ENCODE measurements at regions not wholly inside any gene's neighbourhood (a gene's known extent, or its start where the extent isn't known, plus 50 kb on each side); places are given as distances from the start of the nearest gene placed in this dataset.

DNA sequence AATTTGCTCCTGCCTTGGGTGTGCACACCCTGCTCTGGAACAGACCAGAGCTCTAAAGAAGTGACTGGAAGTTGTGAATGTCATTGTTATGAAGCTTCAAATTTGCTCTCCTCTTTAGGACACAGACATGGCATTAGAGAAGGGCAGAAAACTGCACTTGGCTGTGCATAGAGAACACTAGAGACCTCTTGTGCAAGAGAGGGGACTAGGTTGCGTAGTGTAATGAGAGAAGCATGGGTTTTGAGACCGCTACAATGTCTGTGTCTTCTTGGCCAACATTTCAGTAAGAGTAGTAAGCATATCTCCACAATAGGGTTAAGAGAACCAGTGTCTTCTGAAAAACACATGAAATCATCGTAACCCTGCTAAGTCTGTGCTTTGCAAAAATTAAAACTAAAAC lies 423.3 kb downstream of the SPRY2 start:
- Histone ChIP-seq H3K9me3 (peaks cover 0 to 12% of the 10 kb centered on the region in 2 donors), H3K36me3 (no peaks in the 10 kb centered on the region), H3K27ac (no peak overlapping the region), H3K4me1 (no peaks in the 10 kb centered on the region), H3K27me3 (no peaks in the 10 kb centered on the region), H3K4me3 (no peak overlapping the region)
- intact Hi-C loops (cut with DNase I; ENCODE audit: low total_unique reads) = no loop called here
- DNase-seq (ENCODE audit: low spot score in 2 of 2) = no peak
- no peak for TF ChIP-seq POLR2A (IDR thresholded peaks at IDR 0.05)
- TF ChIP-seq, protein P1, sequence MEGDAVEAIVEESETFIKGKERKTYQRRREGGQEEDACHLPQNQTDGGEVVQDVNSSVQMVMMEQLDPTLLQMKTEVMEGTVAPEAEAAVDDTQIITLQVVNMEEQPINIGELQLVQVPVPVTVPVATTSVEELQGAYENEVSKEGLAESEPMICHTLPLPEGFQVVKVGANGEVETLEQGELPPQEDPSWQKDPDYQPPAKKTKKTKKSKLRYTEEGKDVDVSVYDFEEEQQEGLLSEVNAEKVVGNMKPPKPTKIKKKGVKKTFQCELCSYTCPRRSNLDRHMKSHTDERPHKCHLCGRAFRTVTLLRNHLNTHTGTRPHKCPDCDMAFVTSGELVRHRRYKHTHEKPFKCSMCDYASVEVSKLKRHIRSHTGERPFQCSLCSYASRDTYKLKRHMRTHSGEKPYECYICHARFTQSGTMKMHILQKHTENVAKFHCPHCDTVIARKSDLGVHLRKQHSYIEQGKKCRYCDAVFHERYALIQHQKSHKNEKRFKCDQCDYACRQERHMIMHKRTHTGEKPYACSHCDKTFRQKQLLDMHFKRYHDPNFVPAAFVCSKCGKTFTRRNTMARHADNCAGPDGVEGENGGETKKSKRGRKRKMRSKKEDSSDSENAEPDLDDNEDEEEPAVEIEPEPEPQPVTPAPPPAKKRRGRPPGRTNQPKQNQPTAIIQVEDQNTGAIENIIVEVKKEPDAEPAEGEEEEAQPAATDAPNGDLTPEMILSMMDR (IDR thresholded peaks at IDR 0.05) = no peak
- TF ChIP-seq POLR2AphosphoS5 (IDR thresholded peaks at IDR 0.05) = no peak

DNA sequence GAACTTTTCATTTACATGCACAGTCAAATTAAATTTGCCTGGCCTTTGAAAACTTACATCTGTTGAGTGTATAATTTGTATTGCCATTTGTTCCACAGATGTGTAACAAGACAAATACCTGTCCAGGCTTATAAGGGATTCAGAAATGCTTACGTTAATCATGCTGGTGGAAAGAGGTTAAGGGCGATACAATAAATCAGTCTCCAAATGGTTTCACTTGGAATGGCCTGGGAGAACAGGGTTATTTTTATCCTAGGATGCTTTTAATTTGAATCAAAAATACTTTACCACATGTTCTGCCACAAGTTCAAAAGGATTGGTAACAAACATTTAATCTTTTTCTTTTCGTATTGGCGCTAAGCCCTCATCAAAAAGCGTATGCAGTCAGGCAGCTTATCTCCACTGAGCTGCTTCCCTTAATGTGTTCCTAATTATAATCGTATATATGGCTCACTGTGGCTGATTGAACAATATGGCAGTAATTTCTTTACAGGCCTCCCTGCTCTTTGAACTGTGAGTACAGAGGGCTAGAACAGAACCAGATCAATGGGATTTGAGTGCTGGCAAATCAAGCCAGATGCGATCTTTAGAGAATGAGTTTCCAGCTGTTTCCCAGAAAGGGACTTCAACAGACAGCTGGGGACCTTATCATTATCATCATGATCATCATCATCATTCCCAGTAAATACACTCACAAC lies 425.7 kb downstream of the SPRY2 start:
- Histone ChIP-seq H3K4me3 (no peak overlapping the region), H3K9me3 (no peaks in the 10 kb centered on the region), H3K27me3 (no peaks in the 10 kb centered on the region), H3K4me1 (no peaks in the 10 kb centered on the region), H3K36me3 (no peaks in the 10 kb centered on the region), H3K27ac (no peak overlapping the region)
- intact Hi-C loops (cut with DNase I; ENCODE audit: low total_unique reads) = no loop called here
- no peak for DNase-seq (ENCODE audit: low spot score in 2 of 2)
- TF ChIP-seq, protein P1 (IDR thresholded peaks at IDR 0.05) = no peak

DNA sequence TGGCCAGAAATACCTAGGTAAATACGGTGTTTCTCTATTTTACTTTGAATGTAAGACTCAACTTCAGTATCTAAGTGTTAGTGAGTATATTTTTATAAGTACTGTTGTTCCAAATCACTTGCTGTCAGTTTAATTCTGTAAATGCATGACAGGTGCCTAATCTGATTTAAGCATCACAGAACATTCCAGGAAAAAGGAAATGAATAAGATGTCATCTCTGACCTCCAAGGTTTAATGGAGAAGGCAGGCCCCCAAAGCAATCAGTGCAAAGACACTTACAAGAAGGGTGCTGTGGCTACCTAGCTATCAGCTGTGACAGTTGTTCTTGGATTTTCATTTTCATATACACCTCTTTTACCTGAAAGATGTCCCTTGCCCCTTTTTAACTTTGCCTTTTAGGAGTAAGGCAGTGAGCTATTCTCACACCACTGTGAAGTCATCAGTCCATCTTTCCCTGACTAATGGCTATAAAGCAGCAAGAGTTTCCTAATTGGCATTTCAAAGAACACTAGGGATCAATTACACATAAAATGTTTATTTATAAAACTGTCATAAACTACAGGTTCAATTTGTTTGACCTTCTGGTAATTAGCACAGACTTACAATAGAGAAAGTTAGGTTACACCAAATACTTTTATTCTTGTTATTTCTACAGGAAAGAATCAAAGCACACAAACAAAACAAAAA lies 427.6 kb downstream of the SPRY2 start:
- TF ChIP-seq, protein P1 (IDR thresholded peaks at IDR 0.05) = no peak
- TF ChIP-seq POLR2A (IDR thresholded peaks at IDR 0.05) (no peak), POLR2AphosphoS5 (IDR thresholded peaks at IDR 0.05) (no peak)
- H3K9me3 ChIP-seq = no peaks in the 10 kb centered on the region
- H3K27me3 ChIP-seq = no peaks in the 10 kb centered on the region
- H3K36me3 ChIP-seq = no peaks in the 10 kb centered on the region
- DNase-seq (ENCODE audit: low spot score in 2 of 2) = no peak
- no peak overlapping the region for H3K4me3 ChIP-seq
- intact Hi-C loops (cut with DNase I; ENCODE audit: low total_unique reads) = no loop called here
- H3K27ac ChIP-seq = no peak overlapping the region
- H3K4me1 ChIP-seq = no peaks in the 10 kb centered on the region

DNA sequence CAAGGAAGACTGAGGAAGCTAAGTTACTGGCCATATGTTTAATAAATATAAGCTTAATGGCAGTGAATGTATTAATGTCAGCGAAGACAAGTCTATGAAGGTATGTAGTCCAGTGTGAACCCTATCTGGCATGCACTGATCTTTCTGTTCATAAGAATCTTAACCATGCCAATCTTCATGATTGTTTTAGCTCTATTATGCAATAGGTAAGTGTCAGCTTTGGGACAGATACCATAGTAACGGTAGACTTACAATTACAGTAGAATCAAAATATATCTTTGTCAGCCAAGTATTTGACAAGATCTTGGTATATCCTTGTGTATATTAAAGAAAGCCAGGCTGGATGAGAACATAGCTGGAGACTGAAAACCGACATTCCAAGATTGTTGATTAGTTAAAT lies 428.5 kb downstream of the SPRY2 start:
- TF ChIP-seq, protein P1 (IDR thresholded peaks at IDR 0.05) = no peak
- no peak for TF ChIP-seq POLR2AphosphoS5 (IDR thresholded peaks at IDR 0.05)
- no peak for TF ChIP-seq POLR2A (IDR thresholded peaks at IDR 0.05)
- H3K4me3 ChIP-seq = no peak overlapping the region
- no peak for DNase-seq (ENCODE audit: low spot score in 2 of 2)
- H3K27ac ChIP-seq = no peak overlapping the region
- no peaks in the 10 kb centered on the region for H3K9me3 ChIP-seq
- H3K27me3 ChIP-seq = no peaks in the 10 kb centered on the region
- H3K4me1 ChIP-seq = no peaks in the 10 kb centered on the region
- H3K36me3 ChIP-seq = no peaks in the 10 kb centered on the region
- intact Hi-C loops (cut with DNase I; ENCODE audit: low total_unique reads) = no loop called here

DNA sequence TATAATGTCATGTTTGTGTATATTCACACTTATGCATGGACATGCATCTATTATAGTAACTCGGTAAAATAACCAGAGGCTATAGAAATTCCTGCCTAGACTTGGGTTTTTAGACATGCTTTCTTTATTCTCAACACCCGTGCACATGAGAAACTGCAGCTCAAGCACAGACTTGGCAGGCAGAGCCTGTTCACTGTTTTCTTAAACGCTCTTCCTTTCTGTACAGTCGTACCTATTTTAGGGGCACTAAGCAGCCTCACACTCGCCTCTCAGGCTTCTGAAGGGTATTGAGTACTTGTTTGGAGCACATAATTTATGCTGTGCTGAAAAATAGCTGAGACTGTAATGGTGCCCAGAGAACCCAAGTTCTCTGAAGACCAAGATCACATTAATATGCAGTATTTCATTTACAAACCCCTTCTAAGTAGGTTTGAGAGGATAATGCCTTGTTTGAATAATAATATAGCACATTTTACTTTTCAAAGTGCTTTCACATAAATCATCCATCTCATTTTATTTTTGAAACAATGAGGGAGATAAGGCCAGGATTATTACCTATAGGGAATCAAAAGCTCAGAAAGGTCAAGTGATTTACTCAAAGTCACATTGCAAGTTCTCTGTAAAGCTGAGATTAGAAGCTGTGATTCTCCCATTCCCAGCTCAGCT lies 429.9 kb downstream of the SPRY2 start:
- Histone ChIP-seq H3K27me3 (no peaks in the 10 kb centered on the region), H3K36me3 (no peaks in the 10 kb centered on the region), H3K9me3 (no peaks in the 10 kb centered on the region), H3K27ac (no peak overlapping the region), H3K4me1 (no peaks in the 10 kb centered on the region), H3K4me3 (no peak overlapping the region)
- TF ChIP-seq POLR2AphosphoS5 (IDR thresholded peaks at IDR 0.05) = no peak
- TF ChIP-seq, protein P1 (IDR thresholded peaks at IDR 0.05) = no peak
- TF ChIP-seq POLR2A (IDR thresholded peaks at IDR 0.05) = no peak
- intact Hi-C loops (cut with DNase I; ENCODE audit: low total_unique reads) = no loop called here
- DNase-seq (ENCODE audit: low spot score in 2 of 2) = no peak

All from breast epithelium (tissue), 4 donors.